VCaP (cell line): ENCODE measurements at regions not wholly inside any gene's neighbourhood (a gene's known extent, or its start where the extent isn't known, plus 50 kb on each side); places are given as distances from the start of the nearest gene placed in this dataset.
"Not testable (repeated sequence)": the region's sequence is repeated elsewhere in the genome, so short reads cannot be mapped to it uniquely, and the experiment has no call there.

ENCODE experiments used
- H3K27ac ChIP-seq: fragments of 450-650 bp; 2 replicates; pipeline ENCODE4 v1.5.1; 2017
- TF ChIP-seq, protein P1 (sequence below): fragments of 450-650 bp; conservative IDR thresholded peaks from 2 replicates; pipeline ENCODE4 v1.5.1; 2017; ENCODE audit warnings: mild to moderate bottlenecking, moderate library complexity

DNA sequence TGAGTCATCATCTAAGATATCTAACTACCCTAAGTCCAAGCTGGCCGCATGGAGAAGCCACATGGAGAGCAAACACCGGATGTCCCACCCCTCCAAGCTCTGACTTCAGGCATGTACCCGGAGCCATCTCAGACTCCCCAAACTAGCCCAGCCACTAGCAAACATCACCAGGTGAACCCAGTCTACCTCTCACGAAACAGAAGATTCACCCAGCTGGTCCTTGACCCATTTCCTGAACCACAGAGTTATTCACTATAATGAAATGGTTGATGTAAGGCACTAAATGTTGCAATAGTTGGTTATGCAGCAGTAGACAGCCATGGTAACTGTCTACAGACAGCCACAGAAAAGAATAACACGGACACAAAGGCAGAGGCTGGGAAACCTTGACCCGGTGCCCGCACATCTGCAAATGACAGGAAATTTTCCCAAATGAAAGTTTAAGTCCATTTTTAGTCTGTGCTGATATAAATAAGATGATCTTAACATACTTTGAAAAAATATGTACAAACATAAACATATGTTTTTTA is 265.5 kb upstream of the ATP10A start:
- H3K27ac ChIP-seq = no peak overlapping the region
- TF ChIP-seq, protein P1, sequence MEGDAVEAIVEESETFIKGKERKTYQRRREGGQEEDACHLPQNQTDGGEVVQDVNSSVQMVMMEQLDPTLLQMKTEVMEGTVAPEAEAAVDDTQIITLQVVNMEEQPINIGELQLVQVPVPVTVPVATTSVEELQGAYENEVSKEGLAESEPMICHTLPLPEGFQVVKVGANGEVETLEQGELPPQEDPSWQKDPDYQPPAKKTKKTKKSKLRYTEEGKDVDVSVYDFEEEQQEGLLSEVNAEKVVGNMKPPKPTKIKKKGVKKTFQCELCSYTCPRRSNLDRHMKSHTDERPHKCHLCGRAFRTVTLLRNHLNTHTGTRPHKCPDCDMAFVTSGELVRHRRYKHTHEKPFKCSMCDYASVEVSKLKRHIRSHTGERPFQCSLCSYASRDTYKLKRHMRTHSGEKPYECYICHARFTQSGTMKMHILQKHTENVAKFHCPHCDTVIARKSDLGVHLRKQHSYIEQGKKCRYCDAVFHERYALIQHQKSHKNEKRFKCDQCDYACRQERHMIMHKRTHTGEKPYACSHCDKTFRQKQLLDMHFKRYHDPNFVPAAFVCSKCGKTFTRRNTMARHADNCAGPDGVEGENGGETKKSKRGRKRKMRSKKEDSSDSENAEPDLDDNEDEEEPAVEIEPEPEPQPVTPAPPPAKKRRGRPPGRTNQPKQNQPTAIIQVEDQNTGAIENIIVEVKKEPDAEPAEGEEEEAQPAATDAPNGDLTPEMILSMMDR = no peak

DNA sequence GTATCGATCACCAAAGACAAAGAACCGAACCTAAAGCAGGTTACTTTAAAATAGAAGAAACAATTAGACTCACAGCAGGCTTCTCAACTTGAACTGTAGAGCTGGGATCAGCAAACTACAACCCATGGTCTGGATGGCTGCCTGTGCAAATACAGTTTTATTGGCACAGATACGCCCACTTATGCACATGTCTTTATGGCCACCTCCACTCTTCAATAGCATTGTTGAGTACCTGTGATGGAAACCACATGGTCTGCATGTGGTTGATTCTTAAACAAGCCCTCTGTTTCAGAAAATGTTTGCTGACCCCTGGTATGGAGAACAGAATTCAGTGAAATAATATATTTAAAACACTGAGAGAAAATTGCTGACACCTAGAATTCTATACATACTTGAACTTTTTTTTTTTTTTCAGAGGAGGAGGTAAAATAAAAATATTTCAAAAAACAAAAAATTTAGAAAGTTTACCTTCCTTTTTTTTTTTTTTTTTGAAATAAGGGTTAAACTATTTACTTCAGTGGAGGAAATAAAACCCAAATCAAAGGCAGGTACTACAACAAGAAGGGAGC is 263.8 kb upstream of the ATP10A start:
- no peak overlapping the region for H3K27ac ChIP-seq
- TF ChIP-seq, protein P1 = no peak

DNA sequence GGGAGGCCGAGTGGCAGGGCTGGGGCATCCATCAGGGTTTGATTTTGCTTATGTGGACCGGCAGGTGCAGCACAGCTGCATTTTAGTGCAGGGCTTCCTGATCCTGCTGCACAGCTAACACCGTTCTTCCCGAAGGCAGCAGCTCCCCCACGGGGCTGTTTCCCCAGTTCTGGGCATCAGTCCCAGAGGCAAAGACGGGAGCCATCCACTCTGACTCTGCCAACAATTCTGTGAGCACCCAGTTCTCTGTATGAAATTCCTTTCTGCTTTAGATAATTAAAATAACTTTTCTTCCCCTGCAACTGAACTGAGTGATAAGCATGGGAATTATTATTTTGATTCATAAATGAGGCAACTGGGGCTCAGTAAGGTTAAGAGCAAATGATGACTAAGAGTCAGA is 262.9 kb upstream of the ATP10A start:
- TF ChIP-seq, protein P1 = no peak
- H3K27ac ChIP-seq = no peak overlapping the region

DNA sequence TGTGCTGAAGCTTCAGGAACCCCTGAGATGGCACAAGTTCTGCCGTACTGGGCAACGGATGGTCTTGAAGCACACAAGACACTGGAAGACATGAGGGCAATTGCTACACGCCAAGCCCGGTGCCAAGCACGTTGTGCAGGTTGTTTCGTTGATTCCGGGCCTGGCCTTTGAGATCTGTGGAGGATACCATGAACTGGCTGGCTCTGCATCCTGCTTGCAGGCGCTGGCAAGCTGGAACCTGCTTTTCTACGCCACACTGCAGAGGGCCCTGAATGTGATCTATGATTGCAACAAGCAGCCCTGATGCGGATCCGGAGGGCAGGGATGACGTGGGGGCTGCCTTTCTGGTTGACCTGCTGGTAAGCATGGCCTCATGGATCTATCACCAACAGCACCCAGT is 262.5 kb upstream of the ATP10A start:
- TF ChIP-seq, protein P1 = no peak
- no peak overlapping the region for H3K27ac ChIP-seq

DNA sequence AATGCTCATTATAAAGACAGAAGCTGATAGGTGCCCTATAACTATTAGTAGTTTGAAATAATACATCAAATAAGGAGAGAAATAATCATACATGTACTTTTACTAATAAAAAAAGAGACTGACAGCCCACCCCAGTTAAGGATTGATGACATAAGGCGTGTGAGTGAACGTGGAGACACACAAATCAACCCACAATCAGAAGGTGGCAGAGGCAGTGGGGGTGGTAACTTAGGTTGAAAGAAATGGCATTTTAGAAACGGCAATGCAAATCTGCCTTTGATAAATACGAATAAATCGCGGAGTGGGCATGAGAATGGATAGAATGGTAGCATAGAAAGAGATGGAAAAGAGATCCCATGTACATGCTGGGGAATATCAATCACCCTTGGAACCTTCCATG is 256.2 kb upstream of the ATP10A start:
- H3K27ac ChIP-seq = no peak overlapping the region
- TF ChIP-seq, protein P1 = no peak

DNA sequence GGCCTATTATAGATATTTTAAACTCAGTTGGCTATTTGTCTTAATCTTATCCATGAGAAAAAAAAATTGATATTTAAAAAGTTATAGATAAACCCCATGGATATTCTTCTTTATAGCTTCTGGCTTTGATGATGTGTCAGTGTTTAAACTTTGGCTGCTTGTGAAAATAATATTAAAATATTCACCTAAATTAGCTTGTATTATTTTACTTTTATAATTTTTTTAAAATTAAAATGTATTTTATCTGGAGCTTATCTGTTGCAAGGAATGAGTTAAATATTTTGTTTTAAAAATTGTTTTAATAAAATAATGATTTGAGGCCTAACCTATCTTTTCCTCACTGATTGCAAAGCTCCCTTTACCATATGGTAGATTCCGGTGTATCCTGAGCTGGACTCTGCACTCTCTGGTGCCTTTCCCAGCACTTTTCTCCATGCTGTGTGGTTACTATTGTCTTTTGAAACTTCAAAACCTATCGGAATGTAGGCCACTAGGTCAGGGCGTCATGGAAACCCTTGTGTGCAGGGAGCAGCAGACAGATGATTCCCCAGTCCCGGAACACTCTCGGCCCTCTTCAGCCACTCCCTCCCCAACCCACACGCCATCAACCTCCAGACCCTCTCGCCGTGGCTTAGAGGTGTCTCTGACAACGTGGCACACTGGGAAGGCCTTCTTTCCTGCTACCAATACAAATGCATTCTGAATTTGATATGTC is 252.3 kb upstream of the ATP10A start:
- peak overlapping the region; percentile 21; the same call in 1 of the 2 replicates for H3K27ac ChIP-seq
- TF ChIP-seq, protein P1 = no peak

DNA sequence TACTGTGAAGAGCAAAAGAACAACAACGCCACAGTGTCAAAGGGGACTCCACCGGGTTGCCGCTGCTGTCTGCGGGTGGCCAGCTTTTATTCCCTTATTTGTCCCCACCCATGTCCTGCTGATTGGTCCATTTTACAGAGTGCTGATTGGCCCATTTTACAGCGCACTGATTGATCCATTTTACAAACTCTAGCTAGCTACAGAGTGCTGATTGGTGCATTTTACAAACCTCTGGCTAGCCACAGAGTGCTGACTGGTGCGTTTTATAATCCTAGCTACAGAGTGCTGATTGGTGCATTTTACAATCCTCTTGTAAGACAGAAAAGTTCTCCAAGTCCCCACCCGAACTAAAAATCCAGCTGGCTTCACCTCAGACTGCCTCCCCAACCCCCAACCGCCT is 251.0 kb upstream of the ATP10A start:
- H3K27ac ChIP-seq = not testable (repeated sequence)

DNA sequence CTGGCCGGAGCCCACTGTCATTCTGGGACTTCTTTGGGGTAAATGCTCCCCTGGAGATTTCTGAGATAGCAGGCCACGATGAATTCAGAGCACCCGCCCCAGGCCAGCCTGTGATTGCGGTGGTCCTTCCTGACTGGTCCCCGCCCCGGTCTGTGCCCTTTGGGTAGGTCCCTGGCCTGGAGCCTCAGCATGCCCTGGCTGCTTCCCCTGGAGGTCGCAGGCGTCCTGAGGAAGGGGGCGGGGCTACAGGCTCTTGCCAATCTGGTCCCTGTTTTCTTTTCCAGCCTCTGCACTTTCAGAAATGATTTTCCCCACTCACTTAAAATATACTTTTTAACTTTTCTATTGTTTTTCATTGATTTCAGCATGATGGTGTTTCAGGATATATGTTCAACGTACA is 250.2 kb upstream of the ATP10A start:
- TF ChIP-seq, protein P1 = no peak
- H3K27ac ChIP-seq = no peak overlapping the region
